RWPE1 (cell line): ENCODE measurements at regions not wholly inside any gene's neighbourhood (a gene's known extent, or its start where the extent isn't known, plus 50 kb on each side); places are given as distances from the start of the nearest gene placed in this dataset.

Experiments
- CTCF ChIA-PET: fragments of 350-600 bp; sonication (Branson Sonifier 250); formaldehyde crosslinking; extraction: SDS; loops from one replicate; lab custom pipeline; 2021; lab: Yijun Ruan, JAX
- POLR2A ChIA-PET: fragments of 400-600 bp; formaldehyde crosslinking; extraction: SDS; loops from one replicate; lab custom pipeline; 2020; ENCODE audit warnings: antibody characterized with exemption; ENCODE audit not compliant: low non-redundant PET; lab: Yijun Ruan, JAX
- DNase-seq: peaks from one replicate; pipeline ENCODE4 v3.0.0; 2012; ENCODE audit warnings: low spot score
- H3K27ac ChIP-seq: fragments of 450-650 bp; 2 replicates; pipeline ENCODE4 v1.5.1; 2017
- TF ChIP-seq, protein P1 (sequence below): fragments of 450-650 bp; conservative IDR thresholded peaks from 2 replicates; pipeline ENCODE4 v1.5.1; 2017; ENCODE audit warnings: low read depth, mild to moderate bottlenecking

DNA sequence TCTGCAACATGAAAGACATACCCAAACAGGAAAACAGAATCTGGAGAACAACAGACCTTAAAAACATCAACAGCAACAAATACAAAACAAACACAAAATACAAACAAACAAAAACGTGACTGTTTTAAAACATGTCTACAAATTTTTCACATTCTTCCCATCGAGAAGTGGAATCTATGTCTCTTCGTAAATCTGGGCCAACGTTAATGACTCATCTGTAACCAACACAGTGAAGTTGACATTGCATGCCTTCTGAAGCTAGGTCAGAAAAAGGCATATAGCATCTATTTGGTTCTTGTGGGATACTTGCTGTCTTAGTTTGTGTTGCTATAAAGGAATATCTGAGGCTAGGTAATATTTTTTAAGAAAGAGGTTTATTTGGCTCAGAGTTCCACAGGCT lies 139.2 kb upstream of the FOXN2 start:
- H3K27ac ChIP-seq: no peak overlapping the region
- POLR2A ChIA-PET: no interaction called here
- TF ChIP-seq, protein P1, sequence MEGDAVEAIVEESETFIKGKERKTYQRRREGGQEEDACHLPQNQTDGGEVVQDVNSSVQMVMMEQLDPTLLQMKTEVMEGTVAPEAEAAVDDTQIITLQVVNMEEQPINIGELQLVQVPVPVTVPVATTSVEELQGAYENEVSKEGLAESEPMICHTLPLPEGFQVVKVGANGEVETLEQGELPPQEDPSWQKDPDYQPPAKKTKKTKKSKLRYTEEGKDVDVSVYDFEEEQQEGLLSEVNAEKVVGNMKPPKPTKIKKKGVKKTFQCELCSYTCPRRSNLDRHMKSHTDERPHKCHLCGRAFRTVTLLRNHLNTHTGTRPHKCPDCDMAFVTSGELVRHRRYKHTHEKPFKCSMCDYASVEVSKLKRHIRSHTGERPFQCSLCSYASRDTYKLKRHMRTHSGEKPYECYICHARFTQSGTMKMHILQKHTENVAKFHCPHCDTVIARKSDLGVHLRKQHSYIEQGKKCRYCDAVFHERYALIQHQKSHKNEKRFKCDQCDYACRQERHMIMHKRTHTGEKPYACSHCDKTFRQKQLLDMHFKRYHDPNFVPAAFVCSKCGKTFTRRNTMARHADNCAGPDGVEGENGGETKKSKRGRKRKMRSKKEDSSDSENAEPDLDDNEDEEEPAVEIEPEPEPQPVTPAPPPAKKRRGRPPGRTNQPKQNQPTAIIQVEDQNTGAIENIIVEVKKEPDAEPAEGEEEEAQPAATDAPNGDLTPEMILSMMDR: no peak
- CTCF ChIA-PET: no interaction called here
- DNase-seq: no peak

DNA sequence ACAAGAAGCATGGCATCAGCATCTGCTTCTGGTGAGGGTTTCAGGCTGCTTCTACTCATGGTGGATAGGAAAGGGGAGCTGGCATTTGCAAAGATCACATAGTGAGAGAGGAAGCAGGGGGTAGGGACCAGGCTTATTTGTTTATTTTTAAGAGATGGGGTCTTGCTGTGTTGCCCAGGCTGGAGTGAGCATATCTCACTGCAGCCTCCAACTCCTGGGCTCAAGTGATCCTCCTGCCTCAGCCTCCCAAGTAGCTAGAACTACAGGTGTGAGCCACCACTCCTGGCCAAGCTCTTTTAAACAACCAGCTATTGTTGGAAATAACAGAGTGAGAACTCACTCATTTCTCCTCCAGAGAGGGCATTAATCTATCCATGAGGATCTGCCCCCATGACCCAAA lies 138.8 kb upstream of the FOXN2 start:
- CTCF ChIA-PET: interaction anchor here (0.6 kb wide), 1 partner anchor 201 kb away, joined by 4 read pairs; no protein-coding TSS in a partner anchor
- TF ChIP-seq, protein P1: no peak
- no peak overlapping the region for H3K27ac ChIP-seq

DNA sequence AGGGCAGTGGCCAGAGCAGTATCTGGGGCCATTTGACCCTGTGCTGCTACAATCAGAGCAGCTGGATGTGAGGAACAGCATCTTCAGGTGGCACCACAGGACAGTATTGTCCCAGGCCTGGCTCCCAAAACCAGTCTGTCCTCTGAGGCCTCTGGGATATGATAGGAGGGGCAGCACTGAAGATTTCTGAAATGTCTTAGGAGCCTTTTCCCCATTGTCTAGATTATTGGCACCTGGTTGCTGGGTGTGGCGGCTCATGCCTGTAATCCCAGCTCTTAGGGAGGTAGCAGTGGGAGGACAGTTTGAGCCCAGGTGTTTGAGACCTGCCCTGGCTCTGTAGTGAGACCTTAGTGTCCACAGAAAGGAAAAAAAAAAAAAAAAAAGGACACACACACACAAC lies 137.6 kb upstream of the FOXN2 start:
- ChIA-PET POLR2A (no interaction called here), CTCF (interaction anchor here (0.6 kb wide), 2 partner anchors 471 to 751 kb away, joined by 5 to 7 read pairs; no protein-coding TSS in a partner anchor)
- TF ChIP-seq, protein P1: no peak
- no peak for DNase-seq
- no peak overlapping the region for H3K27ac ChIP-seq

More for the DNA sequence above, 138.8 kb upstream of the FOXN2 start:
- no peak for DNase-seq
- POLR2A ChIA-PET: no interaction called here

DNA sequence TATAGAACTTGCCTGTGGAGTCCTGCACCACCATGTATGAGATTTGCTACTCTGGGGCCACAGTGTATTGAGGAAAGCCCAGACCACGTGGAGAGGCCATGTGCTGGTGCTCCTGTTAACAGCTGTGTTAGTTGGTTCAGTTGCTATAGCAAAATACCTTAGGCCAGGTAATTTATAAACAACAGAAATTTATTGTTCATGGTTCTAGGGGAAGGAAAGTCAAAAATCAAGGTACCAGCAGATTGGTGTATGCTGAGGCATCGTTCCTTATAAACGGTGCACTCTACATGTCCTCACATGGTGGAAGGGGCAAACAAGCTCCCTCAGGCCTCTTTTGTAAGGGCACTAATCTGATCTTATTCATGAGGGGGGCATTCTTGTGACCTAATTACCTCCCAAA lies 135.9 kb upstream of the FOXN2 start:
- H3K27ac ChIP-seq: no peak overlapping the region
- ChIA-PET POLR2A (no interaction called here), CTCF (no interaction called here)
- TF ChIP-seq, protein P1: no peak
- DNase-seq: no peak

DNA sequence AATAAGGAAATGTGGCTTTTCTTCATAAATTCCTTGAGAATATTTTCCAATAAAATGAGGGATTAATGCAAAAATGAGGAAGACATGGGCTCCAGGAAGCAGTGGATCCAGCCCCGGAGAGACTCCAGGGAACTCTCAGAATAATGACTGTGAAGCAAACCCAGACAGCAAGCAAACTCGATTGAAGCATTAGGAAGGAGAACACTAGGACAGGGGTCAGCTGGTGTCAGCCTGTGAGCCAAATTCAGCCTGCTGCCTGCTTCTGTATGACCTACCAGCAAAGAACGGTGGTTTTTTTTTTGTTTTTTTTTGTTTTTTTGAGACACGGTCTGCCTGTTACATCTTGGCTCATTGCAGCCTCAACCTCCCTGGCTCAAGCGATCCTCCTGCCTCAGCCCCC lies 133.9 kb upstream of the FOXN2 start:
- CTCF ChIA-PET: interaction anchor here (0.6 kb wide), 1 partner anchor 103 kb away, joined by 5 read pairs; no protein-coding TSS in a partner anchor
- DNase-seq: no peak
- TF ChIP-seq, protein P1: no peak
- POLR2A ChIA-PET: no interaction called here
- no peak overlapping the region for H3K27ac ChIP-seq

DNA sequence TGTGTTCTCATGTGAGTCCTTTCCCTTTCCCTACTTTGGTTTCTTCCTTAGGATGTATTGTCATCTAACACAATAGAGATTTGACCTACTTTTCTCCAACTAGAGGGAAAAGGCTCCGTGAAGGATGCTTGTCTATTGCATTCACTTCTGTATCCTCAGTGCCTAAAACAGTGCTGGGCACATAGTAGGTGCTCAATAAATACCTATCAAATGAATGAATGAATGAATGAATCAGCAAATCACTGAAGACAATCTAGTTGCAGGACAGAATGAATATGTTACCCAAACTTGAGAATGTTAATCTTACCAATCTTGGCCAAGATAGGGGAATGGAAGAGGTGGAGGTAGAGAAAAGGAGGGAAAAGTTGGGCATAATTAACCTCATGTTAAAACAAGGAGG lies 131.2 kb upstream of the FOXN2 start:
- no peak overlapping the region for H3K27ac ChIP-seq
- POLR2A ChIA-PET: no interaction called here
- DNase-seq: no peak
- TF ChIP-seq, protein P1: no peak
- CTCF ChIA-PET: no interaction called here
